ENCODE measurements at regions not wholly inside any gene's neighbourhood (a gene's known extent, or its start where the extent isn't known, plus 50 kb on each side); places are given as distances from the start of the nearest gene placed in this dataset.

GRCh38 chr2:126788652-126789051 is 110.0 kb upstream of the TEX51 start:
- no peak overlapping the region for H3K4me3 ChIP-seq
- H3K36me3 ChIP-seq, result no peaks in the 10 kb centered on the region
- intact Hi-C loops (cut with DNase I), result no loop called here
- no peak for DNase-seq
- H3K27me3 ChIP-seq, result peaks cover 0 to 28% (median 0%) of the 10 kb centered on the region in 4 donors
- 57 to 63% methylated on average over 3 of the region's 4 CpGs for WGBS, 2 donors
- no peaks in the 10 kb centered on the region for H3K9me3 ChIP-seq
- no peak for TF ChIP-seq CTCF (IDR thresholded peaks at IDR 0.05)
- no peak for TF ChIP-seq POLR2A (IDR thresholded peaks at IDR 0.05)
- H3K27ac ChIP-seq, result no peak overlapping the region
- H3K4me1 ChIP-seq, result no peaks in the 10 kb centered on the region

- Histone ChIP-seq H3K36me3 (no peaks in the 10 kb centered on the region), H3K9me3 (no peaks in the 10 kb centered on the region), H3K4me3 (no peak overlapping the region), H3K27me3 (peaks cover 0 to 29% (median 0%) of the 10 kb centered on the region in 4 donors), H3K4me1 (no peaks in the 10 kb centered on the region), H3K27ac (no peak overlapping the region)
- intact Hi-C loops (cut with DNase I), result no loop called here
- DNase-seq, result no peak
- whole genome bisulfite sequencing, 2 donors, result 82 to 89% methylated on average over 13 to 18 of the region's 18 CpGs
- TF ChIP-seq CTCF (IDR thresholded peaks at IDR 0.05), result no peak
- TF ChIP-seq POLR2A (IDR thresholded peaks at IDR 0.05), result no peak
These were observed 107.5 kb upstream of the TEX51 start for GRCh38 chr2:126790987-126791780.

- DNase-seq, result no peak
- WGBS, 2 donors, result 77 to 80% methylated on average over 2 to 4 of the region's 5 CpGs
- Histone ChIP-seq H3K4me1 (no peaks in the 10 kb centered on the region), H3K36me3 (no peaks in the 10 kb centered on the region), H3K9me3 (no peaks in the 10 kb centered on the region), H3K4me3 (no peak overlapping the region), H3K27me3 (peaks cover 0 to 29% (median 0%) of the 10 kb centered on the region in 4 donors), H3K27ac (no peak overlapping the region)
- TF ChIP-seq POLR2A (IDR thresholded peaks at IDR 0.05) (no peak), CTCF (IDR thresholded peaks at IDR 0.05) (no peak)
- intact Hi-C loops (cut with DNase I), result no loop called here
These were observed 106.5 kb upstream of the TEX51 start for GRCh38 chr2:126792186-126792585.

- Histone ChIP-seq H3K4me3 (no peak overlapping the region), H3K9me3 (no peaks in the 10 kb centered on the region), H3K36me3 (no peaks in the 10 kb centered on the region), H3K27me3 (peaks cover 0 to 29% (median 0%) of the 10 kb centered on the region in 4 donors), H3K27ac (no peak overlapping the region), H3K4me1 (no peaks in the 10 kb centered on the region)
- no peak for TF ChIP-seq POLR2A (IDR thresholded peaks at IDR 0.05)
- no peak for TF ChIP-seq CTCF (IDR thresholded peaks at IDR 0.05)
- 74 to 75% methylated on average over 4 of the region's 4 CpGs for WGBS, 2 donors
- intact Hi-C loops (cut with DNase I), result no loop called here
- DNase-seq, result no peak
These were observed 105.7 kb upstream of the TEX51 start for GRCh38 chr2:126792993-126793392.

GRCh38 chr2:126793885-126794613 is 104.6 kb upstream of the TEX51 start:
- intact Hi-C loops (cut with DNase I), result no loop called here
- WGBS, 2 donors, result 52 to 64% methylated on average over 10 of the region's 10 CpGs

More at GRCh38 chr2:126793885-126794613, 104.6 kb upstream of the TEX51 start:
- Histone ChIP-seq H3K9me3 (no peaks in the 10 kb centered on the region), H3K4me1 (no peaks in the 10 kb centered on the region), H3K27me3 (peaks cover 0 to 33% (median 0%) of the 10 kb centered on the region in 4 donors), H3K36me3 (no peaks in the 10 kb centered on the region), H3K4me3 (no peak overlapping the region), H3K27ac (no peak overlapping the region)
- DNase-seq, result no peak
- TF ChIP-seq POLR2A (IDR thresholded peaks at IDR 0.05) (no peak), CTCF (IDR thresholded peaks at IDR 0.05) (no peak)
